TTC549 (cell line): ENCODE measurements at regions not wholly inside any gene's neighbourhood (a gene's known extent, or its start where the extent isn't known, plus 50 kb on each side); places are given as distances from the start of the nearest gene placed in this dataset.

Experiments used
- FAIRE-seq: peaks from 2 replicates; lab custom pipeline; 2012; peaks lifted over from hg19 to GRCh38; lab: Jason Lieb, UNC

GRCh38 chr3:107100573-107100972, 276.7 kb upstream of the CCDC54 start:
- no peak for FAIRE-seq

- no peak for FAIRE-seq
These were observed 273.5 kb upstream of the CCDC54 start for GRCh38 chr3:107103786-107104185.

GRCh38 chr3:107106316-107106715, 270.9 kb upstream of the CCDC54 start:
- FAIRE-seq: no peak

DNA sequence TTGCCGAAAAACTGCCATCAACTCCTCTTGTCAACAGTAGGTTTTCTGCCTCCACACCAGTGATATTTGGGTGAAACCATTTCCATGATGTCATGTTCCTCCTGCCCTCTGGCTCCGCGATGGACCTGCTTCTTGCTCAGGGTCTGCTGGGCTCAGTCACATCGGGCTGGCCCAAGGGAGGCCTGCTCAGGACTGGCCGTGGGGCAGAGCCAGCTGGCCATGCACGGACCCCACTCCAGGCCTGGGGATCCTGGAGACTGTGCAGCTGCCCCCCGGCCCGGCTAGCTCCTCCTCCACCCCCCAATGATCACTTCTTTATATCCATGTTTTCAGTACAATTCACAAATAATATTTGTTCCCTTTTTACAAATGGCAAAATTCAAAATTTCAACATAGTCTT, 270.3 kb upstream of the CCDC54 start:
- FAIRE-seq: no peak

GRCh38 chr3:107110596-107111305, 266.5 kb upstream of the CCDC54 start:
- no peak for FAIRE-seq

DNA sequence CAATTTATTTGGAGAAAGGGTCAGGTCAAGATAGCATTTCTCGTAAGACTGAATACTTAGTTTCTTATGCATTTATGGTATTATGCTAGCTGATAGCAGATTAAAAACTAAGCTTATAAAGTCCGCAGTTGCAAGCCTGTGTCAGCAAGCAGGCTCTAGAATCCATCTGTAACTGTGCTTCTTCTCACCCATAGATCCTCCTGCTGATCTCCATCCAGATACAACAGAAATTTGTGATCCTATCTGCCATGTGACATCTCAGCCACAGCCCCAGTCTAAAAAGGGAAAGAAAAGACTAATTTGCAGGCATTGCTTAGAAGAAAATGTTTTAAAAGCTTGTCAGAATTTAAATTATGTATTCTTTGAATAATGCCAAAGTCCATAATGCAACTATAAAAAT, 265.4 kb upstream of the CCDC54 start:
- no peak for FAIRE-seq

DNA sequence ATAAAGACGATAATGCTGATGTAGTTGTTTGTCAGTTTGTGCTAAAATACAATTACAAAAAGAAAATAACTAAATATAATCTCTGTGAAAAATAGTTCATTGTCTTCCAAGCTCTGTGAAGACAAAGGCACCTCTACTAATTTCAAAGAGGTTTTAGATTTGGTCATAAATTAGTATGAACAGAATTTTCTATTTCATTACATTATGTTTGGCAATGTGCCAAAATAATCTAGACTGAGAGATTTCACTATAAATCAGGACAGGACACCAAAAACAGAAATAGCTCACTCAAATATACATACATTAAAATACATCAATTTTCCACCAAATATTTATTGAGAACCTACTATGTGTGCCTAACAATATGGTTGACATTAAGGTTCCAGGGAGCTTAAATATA, 264.9 kb upstream of the CCDC54 start:
- no peak for FAIRE-seq

- FAIRE-seq: no peak
These were observed 261.0 kb upstream of the CCDC54 start for GRCh38 chr3:107116251-107116650.

DNA sequence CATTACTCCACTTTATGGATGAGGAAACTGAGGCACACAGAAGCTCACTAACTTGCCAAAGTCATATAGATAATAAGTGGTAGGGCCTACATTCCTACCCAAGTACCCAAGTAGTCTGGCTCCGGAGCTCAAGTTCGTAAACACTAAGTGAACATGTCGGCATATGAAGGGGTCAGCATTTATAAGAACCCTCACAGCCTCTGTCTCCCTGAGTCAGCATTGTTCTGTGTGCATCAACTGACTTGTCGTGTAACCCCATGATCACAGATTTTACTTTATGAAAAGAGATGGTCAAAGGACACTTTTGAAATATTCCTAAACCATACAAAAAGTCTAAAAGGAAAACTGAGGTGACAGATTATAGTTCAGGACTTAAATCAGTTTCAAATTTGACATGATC, 260.1 kb upstream of the CCDC54 start:
- no peak for FAIRE-seq

DNA sequence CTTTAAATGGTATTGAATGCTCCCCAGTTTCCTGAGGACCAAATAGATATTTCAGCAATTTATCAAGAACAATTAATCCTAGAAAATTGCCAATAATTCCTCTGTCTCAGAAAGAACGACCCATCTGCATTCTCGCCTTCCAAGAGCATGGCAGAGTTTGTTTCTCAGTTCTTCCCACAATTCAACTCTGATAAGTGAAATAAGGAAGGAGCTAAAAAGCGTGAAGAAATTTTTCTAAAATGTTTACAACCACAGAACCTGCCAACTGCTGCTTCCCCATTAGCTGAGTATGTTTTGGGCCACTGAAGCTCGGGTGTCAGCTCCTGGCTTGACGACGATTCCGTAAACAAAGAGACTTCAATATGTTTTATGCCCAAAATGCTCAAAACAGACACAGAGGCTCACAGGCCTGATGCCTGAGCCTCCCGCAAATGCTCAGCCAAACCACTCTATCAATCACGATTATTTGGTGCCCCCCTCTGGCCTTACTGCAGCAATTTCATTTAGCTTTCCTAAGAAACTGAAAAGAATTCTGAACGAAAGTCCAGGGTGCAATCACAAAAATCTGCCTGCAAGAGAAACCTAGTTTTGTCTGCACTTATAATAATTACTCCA, 259.2 kb upstream of the CCDC54 start:
- no peak for FAIRE-seq

GRCh38 chr3:107124885-107125284, 252.4 kb upstream of the CCDC54 start:
- FAIRE-seq: no peak

- FAIRE-seq: no peak
These were observed 248.3 kb upstream of the CCDC54 start for GRCh38 chr3:107128946-107129345.

GRCh38 chr3:107130089-107130700, 247.0 kb upstream of the CCDC54 start:
- no peak for FAIRE-seq

GRCh38 chr3:107132674-107133073, 244.6 kb upstream of the CCDC54 start:
- no peak for FAIRE-seq

DNA sequence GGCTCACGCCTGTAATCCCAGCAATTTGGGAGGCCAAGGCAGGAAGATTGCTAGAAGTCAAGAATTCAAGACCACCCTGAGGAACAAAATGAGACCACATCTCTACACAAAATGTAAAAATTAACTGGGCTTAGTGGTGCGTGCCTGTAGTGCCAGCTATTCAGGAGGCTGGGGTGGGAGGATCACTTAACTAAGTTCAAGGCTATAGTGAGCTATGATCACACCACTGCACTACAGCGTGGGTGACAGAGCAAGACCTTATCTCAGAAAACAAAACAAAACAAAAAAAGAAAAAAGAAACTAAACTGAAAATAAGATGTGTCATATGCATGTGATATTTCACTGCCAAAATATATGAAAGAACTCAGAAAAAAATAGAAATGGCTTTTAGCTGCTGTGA, 243.3 kb upstream of the CCDC54 start:
- FAIRE-seq: no peak

GRCh38 chr3:107142171-107142570, 235.1 kb upstream of the CCDC54 start:
- no peak for FAIRE-seq

GRCh38 chr3:107142786-107143575, 234.3 kb upstream of the CCDC54 start:
- no peak for FAIRE-seq

DNA sequence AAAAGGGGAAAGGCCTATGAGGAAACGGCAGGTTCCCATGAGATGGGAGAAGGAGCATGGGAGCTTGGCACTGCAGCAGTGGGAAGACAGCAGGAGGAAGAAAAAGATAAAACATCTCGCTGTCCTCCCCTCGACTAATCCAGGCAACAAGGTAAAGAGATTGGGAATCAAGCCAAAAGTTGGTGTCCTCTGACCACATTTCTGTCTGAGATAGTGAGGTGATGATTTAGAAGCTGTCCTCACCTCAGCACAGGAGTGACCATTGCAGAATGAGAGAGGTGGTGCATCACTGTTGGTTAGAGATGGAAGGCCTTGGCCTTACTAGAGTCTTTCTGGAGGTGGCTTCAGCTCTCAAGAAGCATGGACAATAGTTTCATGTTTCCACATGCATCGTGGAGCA, 226.6 kb upstream of the CCDC54 start:
- FAIRE-seq: no peak

DNA sequence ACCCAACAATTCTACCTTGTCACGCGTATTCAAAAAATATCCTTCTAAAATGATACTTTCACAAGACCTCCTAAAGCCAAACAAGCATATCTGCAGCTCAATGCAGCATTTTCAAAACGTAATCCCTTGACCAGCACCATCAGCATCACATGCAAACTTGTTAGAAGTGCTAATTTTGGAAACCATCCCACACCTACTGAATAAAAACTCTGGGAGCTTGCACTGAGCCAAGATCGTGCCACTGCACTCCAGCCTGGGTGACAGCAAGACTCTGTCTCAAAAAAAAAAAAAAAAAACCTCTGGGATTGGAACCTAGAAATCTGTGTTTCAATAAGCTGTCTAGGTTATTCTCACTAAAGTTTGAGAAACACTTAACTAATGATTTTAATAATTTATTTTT, 223.3 kb upstream of the CCDC54 start:
- FAIRE-seq: no peak

DNA sequence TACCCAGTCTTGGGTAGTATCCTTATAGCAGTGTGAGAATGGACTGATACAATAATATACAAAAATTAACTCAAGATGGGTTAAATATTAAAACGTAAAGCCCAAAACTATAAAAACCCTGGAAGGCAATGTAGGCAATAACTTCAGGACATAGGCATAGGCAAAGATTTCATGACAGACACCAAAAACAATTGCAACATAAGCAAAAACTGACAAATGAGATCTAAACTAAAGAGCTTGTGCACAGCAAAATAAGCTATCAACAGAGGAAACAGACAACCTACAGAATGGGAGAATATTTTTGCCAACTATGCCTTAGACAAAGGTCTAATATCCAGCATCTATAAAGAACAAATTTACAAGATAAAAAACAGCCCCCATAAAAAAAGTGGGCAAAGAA, 204.8 kb upstream of the CCDC54 start:
- no peak for FAIRE-seq

- FAIRE-seq: no peak
These were observed 192.9 kb upstream of the CCDC54 start for GRCh38 chr3:107184375-107184774.

GRCh38 chr3:107188262-107188661, 189.0 kb upstream of the CCDC54 start:
- no peak for FAIRE-seq

DNA sequence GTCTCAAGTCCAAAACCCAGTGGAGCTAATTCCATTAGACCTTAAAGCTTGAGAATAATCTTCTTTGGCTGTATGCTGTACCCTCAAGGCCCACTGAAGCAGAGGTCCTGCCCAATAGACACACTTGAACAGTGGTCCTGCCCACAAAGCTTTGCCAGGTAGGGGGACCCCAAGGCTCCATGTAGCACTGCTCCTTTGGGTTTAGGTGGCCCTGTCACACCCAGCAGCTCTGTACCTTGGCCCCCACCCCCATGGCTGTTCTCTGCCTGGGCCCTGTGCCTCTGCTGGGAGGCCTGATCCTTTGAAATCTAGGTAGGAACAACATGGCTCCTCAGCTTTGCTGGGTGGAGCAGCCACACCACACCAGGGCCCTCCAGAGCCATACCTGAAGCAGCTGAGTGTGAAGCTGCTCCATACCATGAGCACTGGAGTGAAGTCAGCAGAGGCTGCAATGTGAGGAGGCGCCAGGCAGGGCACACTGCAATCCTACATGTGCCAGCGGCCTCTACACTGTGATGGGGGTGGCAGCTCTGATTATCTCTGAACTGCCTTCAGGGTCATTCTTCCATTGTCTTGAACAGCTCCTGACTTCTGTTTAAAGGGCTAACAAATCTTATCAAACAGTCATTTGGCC, 188.0 kb upstream of the CCDC54 start:
- no peak for FAIRE-seq
